ENCODE measurements at regions not wholly inside any gene's neighbourhood (a gene's known extent, or its start where the extent isn't known, plus 50 kb on each side); places are given as distances from the start of the nearest gene placed in this dataset.

GRCh38 chr6:170461556-170462365, 91.3 kb downstream of the PSMB1 start:
- Mint-ChIP-seq H3K27me3 (ENCODE audit: low read depth in 3 of 3) (peaks cover 5 to 18% (median 16%) of the 10 kb centered on the region in 3 donors), H3K4me1 (peaks cover 74 to 76% of the 10 kb centered on the region in 2 donors)
- no peak for DNase-seq

GRCh38 chr6:170461111-170461510, 92.0 kb downstream of the PSMB1 start:
- Mint-ChIP-seq H3K36me3 (peaks cover 0 to 5% (median 3%) of the 10 kb centered on the region in 3 donors), H3K4me1 (peaks cover 77 to 79% of the 10 kb centered on the region in 2 donors), H3K27me3 (ENCODE audit: low read depth in 3 of 3) (peaks cover 5 to 18% (median 16%) of the 10 kb centered on the region in 3 donors), H3K27ac (peak overlapping the region; percentile 93 to 99 (median 96)), H3K9me3 (peaks cover 2 to 5% (median 3%) of the 10 kb centered on the region in 6 donors), H3K4me3 (peak overlapping the region; percentile 77 to 96 (median 88))
- DNase-seq = no peak

More at GRCh38 chr6:170461556-170462365, 91.3 kb downstream of the PSMB1 start:
- Mint-ChIP-seq H3K36me3 (peaks cover 0 to 5% (median 3%) of the 10 kb centered on the region in 3 donors), H3K4me3 (peak overlapping the region; percentile 77 to 90 (median 88)), H3K27ac (peak overlapping the region; percentile 93 to 99 (median 96)), H3K9me3 (peaks cover 2 to 5% (median 3%) of the 10 kb centered on the region in 6 donors)

GRCh38 chr6:170460641-170461040, 92.5 kb downstream of the PSMB1 start:
- Mint-ChIP-seq H3K27me3 (ENCODE audit: low read depth in 3 of 3) (peaks cover 5 to 16% (median 12%) of the 10 kb centered on the region in 3 donors), H3K27ac (peak overlapping the region; percentile 93 to 99 (median 96)), H3K36me3 (peaks cover 0 to 2% (median under 1%) of the 10 kb centered on the region in 3 donors), H3K4me1 (peaks cover 73 to 76% of the 10 kb centered on the region in 2 donors), H3K4me3 (peak overlapping the region; percentile 77 to 96 (median 88)), H3K9me3 (peaks cover 0 to 1% (median under 1%) of the 10 kb centered on the region in 6 donors)
- DNase-seq = no peak

- no peaks in the 10 kb centered on the region for H3K36me3 Mint-ChIP-seq
- peaks cover 68 to 72% of the 10 kb centered on the region in 2 donors for H3K4me1 Mint-ChIP-seq
- H3K27me3 Mint-ChIP-seq (ENCODE audit: low read depth in 3 of 3) = peaks cover 1 to 11% (median 6%) of the 10 kb centered on the region in 3 donors
- peak overlapping the region; percentile 77 to 96 (median 88) for H3K4me3 Mint-ChIP-seq
- peak overlapping the region; percentile 93 to 99 (median 96) for H3K27ac Mint-ChIP-seq
- H3K9me3 Mint-ChIP-seq = no peaks in the 10 kb centered on the region
- peak; percentile 68 to 75 (median 68) for DNase-seq
Measured at GRCh38 chr6:170459451-170459850, 93.7 kb downstream of the PSMB1 start.

GRCh38 chr6:170456886-170457698, 96.0 kb downstream of the PSMB1 start:
- Mint-ChIP-seq H3K27ac (peak overlapping the region in 5 of 6 donors; percentile 48 to 78 (median 64)), H3K36me3 (no peaks in the 10 kb centered on the region), H3K4me1 (peaks cover 68 to 71% of the 10 kb centered on the region in 2 donors), H3K27me3 (ENCODE audit: low read depth in 3 of 3) (peaks cover 0 to 9% (median 6%) of the 10 kb centered on the region in 3 donors), H3K4me3 (peak overlapping the region in 1 of 5 donors; percentile 18), H3K9me3 (no peaks in the 10 kb centered on the region)
- DNase-seq = no peak

All from immature natural killer cell (primary cell).